IgD-negative memory B cell (primary cell): ENCODE measurements at regions not wholly inside any gene's neighbourhood (a gene's known extent, or its start where the extent isn't known, plus 50 kb on each side); places are given as distances from the start of the nearest gene placed in this dataset.
A peak's percentile ranks its signal among the peaks of the same experiment; 100 is the strongest.

Source experiments
- H3K27ac Mint-ChIP-seq, 3 donors: one replicate each; pipeline ENCODE4 v1.8.0; 2020 to 2022; ENCODE audit warnings: mild to moderate bottlenecking in 3 of 3, mixed read lengths in 3 of 3, moderate library complexity in 1 of 3
- H3K27me3 Mint-ChIP-seq: one replicate; pipeline ENCODE4 v1.8.0; 2021; ENCODE audit warnings: mixed read lengths
- H3K36me3 Mint-ChIP-seq: one replicate; pipeline ENCODE4 v1.8.0; 2020; ENCODE audit warnings: mild to moderate bottlenecking, mixed read lengths
- H3K4me1 Mint-ChIP-seq, 3 donors: one replicate each; pipeline ENCODE4 v1.8.0; 2020 to 2022; ENCODE audit warnings: mixed read lengths in 3 of 3, mild to moderate bottlenecking in 1 of 3
- H3K4me3 Mint-ChIP-seq, 4 donors: one replicate each; pipeline ENCODE4 v1.8.0; 2020 to 2022; ENCODE audit warnings: mild to moderate bottlenecking in 4 of 4, mixed read lengths in 4 of 4, moderate library complexity in 3 of 4
- H3K9me3 Mint-ChIP-seq, 3 donors: one replicate each; pipeline ENCODE4 v1.8.0; 2020 to 2021; ENCODE audit warnings: mixed read lengths in 3 of 3, mild to moderate bottlenecking in 1 of 3

DNA sequence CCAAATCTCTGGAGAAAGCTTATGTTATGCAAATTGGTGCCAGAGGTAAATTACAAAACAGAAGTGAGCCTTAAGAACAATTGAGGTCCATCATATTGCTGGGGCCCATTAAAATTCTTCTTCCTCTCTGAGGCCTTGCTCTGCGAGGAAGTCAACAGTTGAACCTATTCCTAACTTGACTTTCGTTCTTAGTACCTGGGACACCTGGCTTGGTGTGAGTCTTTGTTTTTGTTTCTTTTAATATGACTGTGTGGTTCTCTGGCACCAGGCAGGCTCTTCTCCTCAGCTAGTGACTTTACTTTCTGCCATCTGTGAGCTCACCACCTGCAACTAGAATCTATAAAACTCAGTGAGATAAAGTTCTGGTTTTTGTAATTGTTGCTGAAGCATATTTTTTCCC is 120.4 kb downstream of the CBLN1 start:
- Mint-ChIP-seq H3K4me1 (no peaks in the 10 kb centered on the region), H3K27me3 (no peaks in the 10 kb centered on the region), H3K9me3 (peaks cover 0 to 9% (median 7%) of the 10 kb centered on the region in 3 donors), H3K27ac (no peak overlapping the region), H3K4me3 (no peak overlapping the region), H3K36me3 (no peaks in the 10 kb centered on the region)

DNA sequence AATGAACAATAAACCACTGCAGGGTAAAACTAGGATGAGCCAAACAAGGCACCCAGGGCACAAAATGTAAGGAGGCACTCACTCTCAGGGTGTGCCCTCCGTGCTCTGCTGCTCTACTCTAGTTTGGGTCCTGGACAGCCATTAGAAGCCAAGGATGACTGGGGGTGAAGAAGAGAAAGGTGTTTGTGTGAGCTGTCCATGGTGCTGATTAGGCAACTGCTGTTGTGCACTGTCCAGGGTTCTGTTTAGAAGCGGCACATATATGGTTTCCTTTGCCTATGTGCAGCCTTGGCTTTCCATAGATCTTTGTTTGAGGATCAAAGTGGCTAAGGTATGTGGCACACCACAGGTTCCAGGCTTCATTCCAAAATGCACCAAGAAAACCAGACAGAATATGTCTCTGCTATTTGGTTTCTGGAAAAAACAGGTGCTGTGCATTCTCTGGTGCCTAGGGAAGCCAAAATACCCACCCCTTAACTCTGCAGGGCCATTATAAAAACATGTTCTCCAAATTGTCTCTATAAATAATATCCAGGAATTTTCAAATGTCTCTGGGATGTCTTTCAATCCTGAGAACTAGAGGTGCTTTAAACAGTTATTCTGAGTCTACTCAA is 123.5 kb downstream of the CBLN1 start:
- H3K27ac Mint-ChIP-seq, result no peak overlapping the region
- no peaks in the 10 kb centered on the region for H3K4me1 Mint-ChIP-seq
- peaks cover 0 to 13% (median 7%) of the 10 kb centered on the region in 3 donors for H3K9me3 Mint-ChIP-seq
- no peaks in the 10 kb centered on the region for H3K27me3 Mint-ChIP-seq
- no peaks in the 10 kb centered on the region for H3K36me3 Mint-ChIP-seq
- H3K4me3 Mint-ChIP-seq, result no peak overlapping the region

DNA sequence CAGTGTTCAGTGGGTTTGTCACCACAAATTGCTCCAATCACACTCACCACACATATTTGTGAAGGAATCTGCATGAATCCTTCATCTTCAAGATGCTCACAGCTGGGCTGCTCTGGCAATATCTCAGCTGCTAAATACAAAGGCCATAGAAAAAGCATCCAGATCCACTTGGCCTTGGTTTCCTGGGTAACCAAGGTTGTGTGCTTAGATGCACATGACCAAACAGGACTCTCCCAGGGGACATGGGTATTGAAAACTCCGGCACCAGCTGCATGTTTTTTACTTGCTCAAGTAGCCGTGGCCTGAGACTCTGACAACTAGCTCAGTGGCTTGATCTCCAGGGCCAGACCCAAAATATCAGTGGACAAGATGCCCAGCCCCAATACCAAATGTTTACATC is 131.3 kb downstream of the CBLN1 start:
- H3K4me3 Mint-ChIP-seq, result no peak overlapping the region
- H3K27ac Mint-ChIP-seq, result no peak overlapping the region
- H3K4me1 Mint-ChIP-seq, result no peaks in the 10 kb centered on the region
- H3K27me3 Mint-ChIP-seq, result peaks cover 1% of the 10 kb centered on the region
- H3K9me3 Mint-ChIP-seq, result peaks cover 2 to 9% (median 4%) of the 10 kb centered on the region in 3 donors
- H3K36me3 Mint-ChIP-seq, result no peaks in the 10 kb centered on the region

DNA sequence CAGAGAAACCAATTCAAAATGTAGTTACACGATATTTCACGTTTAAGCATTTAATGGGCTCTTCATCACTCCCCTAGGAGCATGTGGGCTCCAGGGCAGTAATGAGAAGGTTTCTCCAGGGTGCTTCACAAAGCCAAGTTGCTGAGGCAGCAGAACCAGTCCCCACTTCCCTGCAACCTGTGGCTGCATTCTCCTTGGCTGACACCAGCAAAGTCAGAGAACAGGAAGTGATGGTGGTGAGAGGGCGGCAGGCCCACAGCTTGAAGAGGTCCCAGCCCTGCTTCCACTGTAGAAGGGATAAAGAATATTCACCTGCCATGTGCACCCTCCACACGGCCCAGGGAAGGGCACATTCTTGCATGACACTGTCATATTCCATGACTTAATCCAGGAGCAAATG is 133.2 kb downstream of the CBLN1 start:
- Mint-ChIP-seq H3K27ac (no peak overlapping the region), H3K9me3 (peaks cover 0 to 9% (median 2%) of the 10 kb centered on the region in 3 donors), H3K36me3 (no peaks in the 10 kb centered on the region), H3K27me3 (peaks cover 1% of the 10 kb centered on the region), H3K4me3 (no peak overlapping the region), H3K4me1 (no peaks in the 10 kb centered on the region)

DNA sequence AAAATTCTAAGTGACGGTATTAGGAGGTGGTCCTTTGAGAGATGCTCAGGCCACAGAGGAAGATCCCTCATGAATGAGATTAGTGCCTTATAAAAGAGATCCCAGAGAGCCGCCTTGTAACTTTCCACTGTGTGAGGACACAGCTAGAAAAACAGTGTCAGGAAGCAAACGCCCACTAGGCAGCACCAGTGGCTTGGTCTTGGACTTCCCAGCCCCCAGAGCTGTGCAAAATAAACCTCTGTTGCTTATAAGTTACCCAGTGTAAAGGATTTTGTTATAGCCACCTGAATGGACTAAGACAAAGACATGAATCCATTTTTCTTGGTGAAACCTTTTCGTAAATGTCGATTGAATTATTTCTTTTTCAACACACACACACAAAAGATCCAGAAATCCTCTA is 141.0 kb downstream of the CBLN1 start:
- H3K4me3 Mint-ChIP-seq, result no peak overlapping the region
- H3K4me1 Mint-ChIP-seq, result no peaks in the 10 kb centered on the region
- H3K27ac Mint-ChIP-seq, result no peak overlapping the region
- H3K27me3 Mint-ChIP-seq, result no peaks in the 10 kb centered on the region
- H3K36me3 Mint-ChIP-seq, result no peaks in the 10 kb centered on the region
- H3K9me3 Mint-ChIP-seq, result peaks cover 0 to 12% (median 4%) of the 10 kb centered on the region in 3 donors

DNA sequence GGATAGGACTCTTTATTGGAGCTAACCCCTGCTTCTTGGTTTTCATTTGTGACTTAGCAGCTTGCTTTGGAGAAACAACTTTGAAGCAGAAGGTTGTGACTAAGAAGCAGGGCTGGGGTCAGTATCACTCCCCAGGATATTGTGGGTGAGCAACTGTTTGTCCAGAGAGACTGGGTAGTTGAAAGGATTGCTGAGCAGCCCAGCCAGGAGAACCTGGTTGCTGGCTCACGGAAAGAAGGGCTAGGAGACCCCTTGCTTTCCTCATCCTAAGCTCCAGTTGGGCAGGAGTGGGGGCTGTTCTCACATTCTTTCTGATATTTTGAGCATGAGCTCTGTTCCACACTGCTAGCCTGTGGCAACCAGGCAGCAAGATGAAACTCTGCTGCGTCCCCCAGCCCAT is 151.2 kb downstream of the CBLN1 start:
- Mint-ChIP-seq H3K27me3 (no peaks in the 10 kb centered on the region), H3K36me3 (no peaks in the 10 kb centered on the region), H3K9me3 (peaks cover 0 to 4% (median 0%) of the 10 kb centered on the region in 3 donors), H3K4me1 (no peaks in the 10 kb centered on the region), H3K4me3 (no peak overlapping the region), H3K27ac (no peak overlapping the region)

DNA sequence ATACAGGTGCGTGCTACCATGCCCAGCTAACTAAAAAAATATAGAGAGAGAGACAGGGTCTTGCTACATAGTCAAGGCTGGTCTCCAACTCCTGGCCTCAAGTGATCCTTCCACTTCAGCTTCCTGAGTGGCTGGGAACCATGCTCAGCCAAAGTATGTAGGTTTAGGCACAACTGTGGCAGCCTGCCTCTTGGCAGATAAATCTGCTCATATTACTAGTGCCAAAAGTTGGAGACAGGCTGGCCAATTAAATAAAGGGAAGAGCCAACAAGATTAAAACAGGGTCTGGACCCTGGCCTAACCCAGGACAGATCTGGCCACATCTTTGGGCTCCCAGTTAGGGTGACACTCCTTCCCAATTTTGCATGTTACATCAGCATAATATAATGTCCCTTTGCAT is 151.7 kb downstream of the CBLN1 start:
- no peak overlapping the region for H3K4me3 Mint-ChIP-seq
- no peaks in the 10 kb centered on the region for H3K36me3 Mint-ChIP-seq
- no peaks in the 10 kb centered on the region for H3K4me1 Mint-ChIP-seq
- peaks cover 0 to 4% (median 0%) of the 10 kb centered on the region in 3 donors for H3K9me3 Mint-ChIP-seq
- H3K27ac Mint-ChIP-seq, result no peak overlapping the region
- H3K27me3 Mint-ChIP-seq, result no peaks in the 10 kb centered on the region

DNA sequence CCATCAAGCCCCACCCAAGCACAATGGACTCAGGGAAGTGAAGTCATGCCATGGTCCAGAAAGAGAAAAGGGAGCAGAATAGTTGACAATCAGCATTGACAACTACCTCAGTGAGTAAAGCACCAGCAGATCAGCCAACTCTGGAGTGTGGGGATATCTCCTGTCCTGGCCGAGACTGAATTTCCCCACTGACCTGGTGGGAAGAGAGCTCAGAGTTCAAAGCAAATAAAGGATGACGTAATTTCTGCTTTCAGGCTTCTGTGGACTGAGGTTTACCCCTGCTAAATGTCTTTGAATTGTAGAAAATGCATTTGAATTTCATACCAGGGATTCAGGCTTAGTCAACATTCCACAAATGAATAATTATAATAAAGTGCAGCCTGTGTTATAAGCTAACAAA is 152.9 kb downstream of the CBLN1 start:
- no peak overlapping the region for H3K27ac Mint-ChIP-seq
- no peaks in the 10 kb centered on the region for H3K27me3 Mint-ChIP-seq
- H3K9me3 Mint-ChIP-seq, result peaks cover 0 to 7% (median 0%) of the 10 kb centered on the region in 3 donors
- H3K4me1 Mint-ChIP-seq, result no peaks in the 10 kb centered on the region
- H3K36me3 Mint-ChIP-seq, result no peaks in the 10 kb centered on the region
- H3K4me3 Mint-ChIP-seq, result no peak overlapping the region

DNA sequence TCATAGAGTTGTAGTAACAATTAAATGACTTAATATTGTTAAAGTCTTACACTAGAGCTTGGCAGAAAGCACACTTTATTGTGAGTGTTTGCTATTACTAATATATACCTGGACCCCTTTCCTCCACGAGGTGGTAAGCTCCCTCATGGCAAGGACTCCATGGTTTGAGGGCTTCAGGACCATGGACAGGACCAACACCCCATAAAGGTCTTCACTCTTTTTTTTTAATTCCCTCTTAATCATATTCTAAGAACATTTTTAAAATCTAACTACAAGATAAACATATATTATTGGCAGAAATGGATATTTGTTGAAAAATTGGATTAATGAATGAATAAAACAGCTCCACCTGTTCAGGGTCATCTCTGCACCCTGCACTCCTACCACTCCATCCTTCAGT is 154.5 kb downstream of the CBLN1 start:
- peak overlapping the region in 1 of 3 donors; percentile 68 for H3K27ac Mint-ChIP-seq
- no peaks in the 10 kb centered on the region for H3K36me3 Mint-ChIP-seq
- no peaks in the 10 kb centered on the region for H3K4me1 Mint-ChIP-seq
- peaks cover 0 to 7% (median 0%) of the 10 kb centered on the region in 3 donors for H3K9me3 Mint-ChIP-seq
- no peak overlapping the region for H3K4me3 Mint-ChIP-seq
- no peaks in the 10 kb centered on the region for H3K27me3 Mint-ChIP-seq

DNA sequence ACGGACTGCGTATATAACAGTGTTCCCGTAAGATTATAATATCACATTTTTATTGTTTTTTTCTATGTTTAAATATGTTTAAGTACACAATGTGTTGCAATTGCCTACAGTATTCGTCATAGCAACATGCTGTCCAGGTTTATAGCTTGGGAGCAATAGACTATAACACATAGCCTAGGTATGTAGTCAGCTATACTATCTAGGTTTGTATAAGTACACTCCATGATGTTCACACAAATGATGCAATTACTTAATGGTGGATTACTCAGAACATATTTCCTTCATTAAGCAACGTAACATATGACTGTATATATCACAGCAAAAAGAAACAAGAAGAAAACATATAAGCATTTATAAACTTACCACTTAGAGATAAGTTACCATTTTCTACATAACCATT is 160.0 kb downstream of the CBLN1 start:
- peaks cover 0 to 4% (median 2%) of the 10 kb centered on the region in 3 donors for H3K9me3 Mint-ChIP-seq
- no peaks in the 10 kb centered on the region for H3K4me1 Mint-ChIP-seq
- no peaks in the 10 kb centered on the region for H3K36me3 Mint-ChIP-seq
- H3K4me3 Mint-ChIP-seq, result no peak overlapping the region
- no peak overlapping the region for H3K27ac Mint-ChIP-seq
- no peaks in the 10 kb centered on the region for H3K27me3 Mint-ChIP-seq

DNA sequence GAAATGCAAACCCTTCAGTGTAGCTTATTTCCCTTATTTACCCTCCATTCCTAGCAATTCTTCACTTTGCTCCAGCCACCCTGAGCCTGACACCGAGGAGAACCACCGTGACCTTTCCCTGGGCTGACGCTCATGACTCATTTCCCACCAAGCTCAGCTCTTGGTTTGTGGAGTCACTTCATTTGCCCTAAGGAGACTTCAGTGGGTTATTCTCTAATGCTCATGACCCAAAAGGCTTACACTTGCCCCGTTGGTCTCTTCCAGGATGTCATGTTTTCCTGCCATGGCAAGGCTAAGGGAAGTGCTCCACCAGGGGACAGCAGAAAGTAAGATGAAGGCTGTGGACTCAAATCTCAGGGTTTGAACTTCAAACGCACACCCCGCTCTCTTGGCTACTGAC is 161.0 kb downstream of the CBLN1 start:
- Mint-ChIP-seq H3K9me3 (peaks cover 0 to 4% (median 2%) of the 10 kb centered on the region in 3 donors), H3K36me3 (no peaks in the 10 kb centered on the region), H3K4me1 (no peaks in the 10 kb centered on the region), H3K4me3 (no peak overlapping the region), H3K27me3 (no peaks in the 10 kb centered on the region), H3K27ac (no peak overlapping the region)

DNA sequence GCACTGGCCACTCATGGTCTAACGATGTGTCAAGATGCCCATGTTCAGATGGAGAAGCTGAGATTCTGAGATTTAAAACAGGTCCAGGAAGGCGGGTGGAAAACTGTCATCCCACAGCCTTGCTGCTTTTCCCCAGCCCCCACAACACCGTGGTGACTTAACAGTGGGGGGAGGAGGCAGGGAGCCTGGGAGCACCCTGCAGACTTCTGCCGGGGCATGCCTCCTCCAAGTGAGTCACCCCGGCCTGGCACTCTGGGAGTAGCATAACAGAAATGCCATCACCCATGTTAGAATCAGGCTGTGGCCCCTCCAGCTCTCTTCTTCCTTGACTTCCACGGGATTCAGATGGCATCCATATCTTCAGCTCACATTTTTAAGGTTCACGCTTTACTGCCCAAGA is 164.8 kb downstream of the CBLN1 start:
- H3K36me3 Mint-ChIP-seq, result no peaks in the 10 kb centered on the region
- H3K4me3 Mint-ChIP-seq, result no peak overlapping the region
- H3K27ac Mint-ChIP-seq, result no peak overlapping the region
- peaks cover 2% of the 10 kb centered on the region for H3K27me3 Mint-ChIP-seq
- H3K9me3 Mint-ChIP-seq, result peaks cover 0 to 6% (median 2%) of the 10 kb centered on the region in 3 donors
- no peaks in the 10 kb centered on the region for H3K4me1 Mint-ChIP-seq

DNA sequence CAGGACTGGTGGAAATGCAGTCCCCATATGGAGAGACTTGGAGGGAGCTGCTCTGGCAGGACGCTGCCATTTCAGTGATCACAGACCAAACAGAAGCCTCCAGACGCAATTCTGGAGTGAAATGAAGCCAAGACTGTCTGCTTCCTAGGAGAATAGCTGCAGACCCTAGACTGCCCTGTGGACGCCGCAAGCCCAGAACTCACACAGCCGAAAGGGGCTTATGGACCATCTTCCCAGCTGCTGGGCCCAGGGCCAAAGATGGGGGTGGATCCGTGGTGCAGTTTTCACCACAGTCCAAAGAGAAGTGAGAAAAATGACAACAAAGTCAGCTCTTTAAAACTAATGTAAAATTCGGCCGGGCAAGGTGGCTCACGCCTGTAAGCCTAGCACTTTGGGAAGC is 165.7 kb downstream of the CBLN1 start:
- Mint-ChIP-seq H3K4me3 (no peak overlapping the region), H3K27ac (no peak overlapping the region), H3K27me3 (peaks cover 2% of the 10 kb centered on the region), H3K36me3 (no peaks in the 10 kb centered on the region), H3K9me3 (peaks cover 0 to 6% (median 2%) of the 10 kb centered on the region in 3 donors), H3K4me1 (no peaks in the 10 kb centered on the region)

DNA sequence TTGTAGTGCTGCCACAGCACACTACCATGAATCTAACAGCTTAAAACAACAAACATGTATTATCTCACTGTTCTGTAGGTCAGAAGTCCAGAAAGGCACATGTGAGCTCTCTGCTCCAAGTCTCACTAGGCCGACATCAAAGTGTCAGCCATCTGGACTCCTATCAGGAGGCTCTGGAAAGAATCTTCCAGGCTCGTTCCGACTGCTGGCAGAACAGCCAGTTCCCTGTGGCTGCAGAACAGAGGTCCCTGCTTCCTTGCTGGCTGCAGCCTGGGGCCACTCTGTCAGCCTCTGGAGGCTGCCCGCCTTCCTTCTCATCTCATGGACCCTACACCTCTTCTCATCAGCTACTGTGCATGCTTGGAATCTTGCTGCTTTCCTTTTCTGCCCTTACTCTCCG is 168.9 kb downstream of the CBLN1 start:
- H3K4me1 Mint-ChIP-seq, result no peaks in the 10 kb centered on the region
- H3K27ac Mint-ChIP-seq, result no peak overlapping the region
- H3K27me3 Mint-ChIP-seq, result peaks cover 2% of the 10 kb centered on the region
- H3K36me3 Mint-ChIP-seq, result no peaks in the 10 kb centered on the region
- H3K9me3 Mint-ChIP-seq, result peaks cover 4 to 8% (median 4%) of the 10 kb centered on the region in 3 donors
- no peak overlapping the region for H3K4me3 Mint-ChIP-seq

DNA sequence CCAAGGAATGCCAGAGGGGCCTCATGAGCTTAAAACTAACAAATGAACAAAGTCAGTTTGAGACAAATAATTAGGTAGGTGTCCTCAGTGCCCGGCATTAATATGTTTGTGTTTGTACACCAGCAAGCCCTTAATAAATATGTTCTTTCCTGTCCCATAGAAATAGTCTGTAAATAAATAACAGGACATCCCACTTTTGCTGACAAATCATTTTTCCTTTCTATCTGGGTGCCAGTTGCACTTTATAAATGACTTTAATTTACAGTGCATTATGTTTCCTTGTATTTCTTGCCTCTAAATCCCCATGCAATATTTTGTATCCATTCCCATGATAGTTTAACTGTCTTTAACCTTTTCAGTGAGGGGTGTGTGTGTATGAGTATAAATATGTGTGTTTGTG is 170.3 kb downstream of the CBLN1 start:
- Mint-ChIP-seq H3K36me3 (no peaks in the 10 kb centered on the region), H3K27ac (no peak overlapping the region), H3K4me3 (no peak overlapping the region), H3K27me3 (peaks cover 2% of the 10 kb centered on the region), H3K9me3 (peaks cover 4 to 8% (median 4%) of the 10 kb centered on the region in 3 donors), H3K4me1 (no peaks in the 10 kb centered on the region)

DNA sequence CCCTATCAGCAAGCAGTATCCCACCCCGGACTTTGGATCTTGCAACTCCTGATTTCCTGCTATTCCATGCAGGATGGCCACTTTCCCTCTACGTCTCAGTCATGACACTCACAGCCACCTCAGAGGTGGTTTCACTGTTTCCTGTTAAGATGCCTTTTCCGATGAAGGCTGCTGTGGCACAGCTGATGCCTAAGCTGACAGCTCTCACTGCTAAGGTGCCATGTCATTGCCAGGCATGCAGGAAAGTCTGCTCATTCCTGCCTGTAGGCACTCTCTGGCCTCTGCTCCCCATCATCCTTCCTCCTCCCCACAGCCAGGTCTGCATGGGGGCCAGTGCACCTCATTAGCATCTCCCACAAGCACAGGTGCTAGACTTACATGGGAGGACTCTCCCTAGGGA is 173.0 kb downstream of the CBLN1 start:
- Mint-ChIP-seq H3K36me3 (no peaks in the 10 kb centered on the region), H3K27me3 (no peaks in the 10 kb centered on the region), H3K4me3 (no peak overlapping the region), H3K4me1 (no peaks in the 10 kb centered on the region), H3K27ac (peak overlapping the region in 1 of 3 donors; percentile 67), H3K9me3 (peaks cover 0 to 13% (median 2%) of the 10 kb centered on the region in 3 donors)
